ENCODE measurements at regions not wholly inside any gene's neighbourhood (a gene's known extent, or its start where the extent isn't known, plus 50 kb on each side); places are given as distances from the start of the nearest gene placed in this dataset.

GRCh38 chr2:55761526-55761925 lies 67.9 kb upstream of the PNPT1 start:
- TF ChIP-seq, protein P1, sequence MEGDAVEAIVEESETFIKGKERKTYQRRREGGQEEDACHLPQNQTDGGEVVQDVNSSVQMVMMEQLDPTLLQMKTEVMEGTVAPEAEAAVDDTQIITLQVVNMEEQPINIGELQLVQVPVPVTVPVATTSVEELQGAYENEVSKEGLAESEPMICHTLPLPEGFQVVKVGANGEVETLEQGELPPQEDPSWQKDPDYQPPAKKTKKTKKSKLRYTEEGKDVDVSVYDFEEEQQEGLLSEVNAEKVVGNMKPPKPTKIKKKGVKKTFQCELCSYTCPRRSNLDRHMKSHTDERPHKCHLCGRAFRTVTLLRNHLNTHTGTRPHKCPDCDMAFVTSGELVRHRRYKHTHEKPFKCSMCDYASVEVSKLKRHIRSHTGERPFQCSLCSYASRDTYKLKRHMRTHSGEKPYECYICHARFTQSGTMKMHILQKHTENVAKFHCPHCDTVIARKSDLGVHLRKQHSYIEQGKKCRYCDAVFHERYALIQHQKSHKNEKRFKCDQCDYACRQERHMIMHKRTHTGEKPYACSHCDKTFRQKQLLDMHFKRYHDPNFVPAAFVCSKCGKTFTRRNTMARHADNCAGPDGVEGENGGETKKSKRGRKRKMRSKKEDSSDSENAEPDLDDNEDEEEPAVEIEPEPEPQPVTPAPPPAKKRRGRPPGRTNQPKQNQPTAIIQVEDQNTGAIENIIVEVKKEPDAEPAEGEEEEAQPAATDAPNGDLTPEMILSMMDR (IDR thresholded peaks at IDR 0.05; ENCODE audit: low read length), result no peak
- TF ChIP-seq EZH2 (optimal IDR thresholded peaks at IDR 0.05; ENCODE audit: low read depth, low read length) (no peak), EZH2phosphoT487 (IDR thresholded peaks at IDR 0.05; ENCODE audit: low read length) (no peak)

Measured in MM.1S (cell line).